Stomach (tissue), 4 donors: ENCODE measurements at regions not wholly inside any gene's neighbourhood (a gene's known extent, or its start where the extent isn't known, plus 50 kb on each side); places are given as distances from the start of the nearest gene placed in this dataset.

Source experiments
- CTCF ChIP-seq, 7 experiments: fragments of 450-650 bp in 4 of 7; fragments of 200-600 bp in 3 of 7; sonication (generic) in 3 of 7; IDR thresholded peaks; one replicate each; pipeline ENCODE4 v1.5.1; 2016 to 2019; ENCODE audit warnings: antibody characterized with exemption in 7 of 7, control low read depth in 2 of 7, mild to moderate bottlenecking in 1 of 7
- EP300 ChIP-seq: sonication (generic); formaldehyde crosslinking; IDR thresholded peaks from one replicate; pipeline ENCODE4 v1.6.1; 2017; ENCODE audit warnings: antibody characterized with exemption
- POLR2AphosphoS5 ChIP-seq, 3 donors: sonication (generic); formaldehyde crosslinking; IDR thresholded peaks; one replicate each; pipeline ENCODE4 v1.6.1; 2016; ENCODE audit warnings: antibody characterized with exemption in 3 of 3

DNA sequence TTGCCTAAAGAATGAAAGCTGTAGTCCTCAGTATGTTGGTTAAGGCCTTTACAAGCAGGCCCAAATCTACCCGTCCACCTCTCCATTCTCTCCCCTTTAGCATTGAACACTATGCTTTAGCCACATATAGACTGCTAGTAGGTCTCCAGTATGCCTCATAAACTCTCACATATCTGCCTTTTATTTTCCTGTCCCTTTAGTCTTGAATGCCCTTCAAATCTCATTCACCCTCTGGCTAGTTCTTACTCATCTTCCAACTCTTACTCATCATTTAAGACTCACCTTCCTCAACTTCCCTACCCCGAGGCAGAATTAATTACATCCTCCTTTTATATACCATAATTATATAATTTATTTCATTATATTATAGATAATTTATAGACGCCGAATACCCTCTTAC lies 78.7 kb upstream of the TSPAN2 start:
- TF ChIP-seq CTCF (IDR thresholded peaks at IDR 0.05) (no peak), POLR2AphosphoS5 (IDR thresholded peaks at IDR 0.05) (no peak), EP300 (no peak)
